Adrenal gland (tissue), 9 donors: ENCODE measurements at regions not wholly inside any gene's neighbourhood (a gene's known extent, or its start where the extent isn't known, plus 50 kb on each side); places are given as distances from the start of the nearest gene placed in this dataset.

Source experiments
- DNase-seq, 7 donors: peaks; one replicate each; pipeline ENCODE4 v3.0.0-alpha.2; 2019 to 2020
- H3K27ac ChIP-seq, 5 donors: fragments of 200-600 bp; sonication (generic) in 4 of 5; 1 replicate in 3 of 5; 2 replicates in 2 of 5; pipeline versions ENCODE4 v1.5.1 to v1.8.0; 2016 to 2020; ENCODE audit warnings: mild to moderate bottlenecking in 1 of 5
- H3K27me3 ChIP-seq: fragments of 200-600 bp; 2 replicates; pipeline ENCODE4 v1.8.0; 2021
- H3K36me3 ChIP-seq, 2 donors: fragments of 200-600 bp; replicated peaks in 1 of 2; 1 replicate in 1 of 2; 2 replicates in 1 of 2; pipeline versions ENCODE4 v1.5.1 to v1.8.0; 2018 to 2022
- H3K4me1 ChIP-seq, 2 donors: fragments of 200-600 bp; replicated peaks in 1 of 2; 1 replicate in 1 of 2; 2 replicates in 1 of 2; pipeline versions ENCODE4 v1.5.1 to v1.8.0; 2018 to 2021
- H3K4me3 ChIP-seq, 4 donors: fragments of 200-600 bp; sonication (generic) in 3 of 4; one replicate each; pipeline ENCODE4 v1.5.1; 2016 to 2018
- H3K9me3 ChIP-seq, 3 donors: fragments of 200-600 bp; sonication (generic) in 1 of 3; replicated peaks in 1 of 3; 1 replicate in 2 of 3; 2 replicates in 1 of 3; pipeline versions ENCODE4 v1.5.1 to v1.8.0; 2016 to 2021
- CTCF ChIP-seq, 6 experiments: fragments of 450-650 bp in 4 of 6; fragments of 200-600 bp in 2 of 6; sonication (generic) in 1 of 6; IDR thresholded peaks; 1 replicate in 5 of 6; 2 replicates in 1 of 6; pipeline versions ENCODE4 v1.5.1 to v1.8.0; 2016 to 2021; ENCODE audit warnings: antibody characterized with exemption in 6 of 6, mild to moderate bottlenecking in 2 of 6, moderate library complexity in 1 of 6
- POLR2A ChIP-seq, 2 donors: fragments of 450-650 bp; IDR thresholded peaks; one replicate each; pipeline ENCODE4 v1.6.1; 2017; ENCODE audit warnings: antibody characterized with exemption in 2 of 2, mild to moderate bottlenecking in 2 of 2, moderate library complexity in 1 of 2
- WGBS, 4 donors: extraction: QIAGEN DNeasy Blood & Tissue Kit in 2 of 4; methylation state at CpG; one replicate each; pipeline versions ENCODE4 v1.1.5 to v1.1.7; 2013 to 2017; 5-methylcytosine and 5-hydroxymethylcytosine counted together
- intact Hi-C, 2 donors: fragments of 100-400 bp; cut with DNase I; formaldehyde crosslinking; loops; one replicate each; pipeline versions ENCODE4 v1.14.1 to v1.15.0; 2022 to 2023
- donor health status: healthy with polysubstance abuse.
- donor health status: Bipolar disorder and iron deficiency.
- donor health status: DM: yes; HTN: yes; CAD: no.
- donor health status: DM: no; HTN: no; CAD: no.
- donor health status: DM: no; HTN: no; CAD: no.

GRCh38 chr5:58285900-58286299, 174.0 kb downstream of the PLK2 start:
- WGBS, 4 donors = 91 to 96% (median 94%) methylated on average over 2 of the region's 2 CpGs
- Histone ChIP-seq H3K4me3 (no peak overlapping the region), H3K27ac (no peak overlapping the region), H3K9me3 (peaks cover 0 to 6% (median 0%) of the 10 kb centered on the region in 3 donors), H3K36me3 (no peaks in the 10 kb centered on the region), H3K27me3 (no peaks in the 10 kb centered on the region), H3K4me1 (no peaks in the 10 kb centered on the region)
- intact Hi-C loops = no loop called here
- no peak for TF ChIP-seq POLR2A (IDR thresholded peaks at IDR 0.05)
- TF ChIP-seq CTCF (IDR thresholded peaks at IDR 0.05) = no peak
- no peak for DNase-seq

GRCh38 chr5:58284886-58285285, 175.0 kb downstream of the PLK2 start:
- intact Hi-C loops = no loop called here

DNA sequence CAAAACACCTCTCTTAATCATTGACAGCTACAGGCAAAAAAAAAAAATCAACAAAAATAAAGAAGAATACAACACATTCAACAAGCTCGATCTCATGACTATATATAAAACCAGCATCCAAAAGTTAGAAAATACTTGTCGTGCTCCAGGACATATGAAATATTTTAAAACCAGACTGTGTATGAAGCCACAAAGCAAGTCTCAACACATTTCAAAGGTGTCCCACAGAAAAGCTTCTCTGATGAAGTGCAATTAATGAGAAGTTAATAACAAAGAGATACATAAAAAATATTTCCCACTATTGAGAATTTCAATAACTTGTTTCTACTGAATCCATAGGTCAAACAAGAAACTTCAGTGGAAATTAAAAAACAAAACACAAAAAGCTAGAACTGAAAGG, 178.7 kb downstream of the PLK2 start:
- DNase-seq = no peak
- no peak overlapping the region for H3K4me3 ChIP-seq
- TF ChIP-seq CTCF (IDR thresholded peaks at IDR 0.05) = no peak
- TF ChIP-seq POLR2A (IDR thresholded peaks at IDR 0.05) = no peak
- H3K4me1 ChIP-seq = no peaks in the 10 kb centered on the region
- no peaks in the 10 kb centered on the region for H3K27me3 ChIP-seq
- 87 to 93% (median 89%) methylated on average over 2 of the region's 2 CpGs for WGBS, 4 donors
- H3K36me3 ChIP-seq = no peaks in the 10 kb centered on the region
- H3K27ac ChIP-seq = no peak overlapping the region
- H3K9me3 ChIP-seq = peaks cover 0 to 6% (median 0%) of the 10 kb centered on the region in 3 donors
- intact Hi-C loops = no loop called here

More at GRCh38 chr5:58284886-58285285, 175.0 kb downstream of the PLK2 start:
- Histone ChIP-seq H3K4me1 (no peaks in the 10 kb centered on the region), H3K27me3 (no peaks in the 10 kb centered on the region), H3K36me3 (no peaks in the 10 kb centered on the region), H3K4me3 (no peak overlapping the region), H3K9me3 (peaks cover 0 to 6% (median 0%) of the 10 kb centered on the region in 3 donors), H3K27ac (no peak overlapping the region)
- 80 to 88% (median 85%) methylated on average over 2 of the region's 2 CpGs for WGBS, 4 donors
- DNase-seq = no peak
- TF ChIP-seq POLR2A (IDR thresholded peaks at IDR 0.05) (no peak), CTCF (IDR thresholded peaks at IDR 0.05) (no peak)

- intact Hi-C loops = no loop called here
- Histone ChIP-seq H3K4me3 (no peak overlapping the region), H3K27me3 (no peaks in the 10 kb centered on the region), H3K9me3 (peaks cover 0 to 6% (median 0%) of the 10 kb centered on the region in 3 donors), H3K4me1 (no peaks in the 10 kb centered on the region), H3K36me3 (no peaks in the 10 kb centered on the region), H3K27ac (no peak overlapping the region)
- 85 to 90% (median 87%) methylated on average over 1 of the region's 1 CpG for WGBS, 4 donors
- TF ChIP-seq POLR2A (IDR thresholded peaks at IDR 0.05) = no peak
- no peak for TF ChIP-seq CTCF (IDR thresholded peaks at IDR 0.05)
- DNase-seq = no peak
These were observed 180.6 kb downstream of the PLK2 start for GRCh38 chr5:58279259-58279658.
